ENCODE measurements at regions not wholly inside any gene's neighbourhood (a gene's known extent, or its start where the extent isn't known, plus 50 kb on each side); places are given as distances from the start of the nearest gene placed in this dataset.

DNA sequence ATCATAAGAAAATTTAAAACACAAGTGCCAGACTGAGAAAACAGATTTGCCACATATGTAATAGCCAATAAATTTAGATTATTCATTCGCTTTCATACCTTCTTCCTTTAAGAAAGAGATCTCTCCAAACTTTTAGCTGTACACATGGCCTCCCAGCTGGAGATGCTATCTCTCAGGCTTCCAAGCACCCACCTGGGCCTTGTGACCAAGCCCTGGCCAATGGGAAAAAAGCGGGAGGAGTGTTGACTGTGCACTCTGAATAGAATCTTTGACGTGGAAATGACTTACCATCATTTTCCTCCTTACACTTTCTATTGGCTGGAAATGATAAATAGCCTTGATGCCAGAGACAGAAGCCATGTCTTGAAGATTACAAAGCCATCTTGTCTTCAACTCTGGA is 1106.6 kb downstream of the TBL1XR1 start:
- TF ChIP-seq, protein P1, sequence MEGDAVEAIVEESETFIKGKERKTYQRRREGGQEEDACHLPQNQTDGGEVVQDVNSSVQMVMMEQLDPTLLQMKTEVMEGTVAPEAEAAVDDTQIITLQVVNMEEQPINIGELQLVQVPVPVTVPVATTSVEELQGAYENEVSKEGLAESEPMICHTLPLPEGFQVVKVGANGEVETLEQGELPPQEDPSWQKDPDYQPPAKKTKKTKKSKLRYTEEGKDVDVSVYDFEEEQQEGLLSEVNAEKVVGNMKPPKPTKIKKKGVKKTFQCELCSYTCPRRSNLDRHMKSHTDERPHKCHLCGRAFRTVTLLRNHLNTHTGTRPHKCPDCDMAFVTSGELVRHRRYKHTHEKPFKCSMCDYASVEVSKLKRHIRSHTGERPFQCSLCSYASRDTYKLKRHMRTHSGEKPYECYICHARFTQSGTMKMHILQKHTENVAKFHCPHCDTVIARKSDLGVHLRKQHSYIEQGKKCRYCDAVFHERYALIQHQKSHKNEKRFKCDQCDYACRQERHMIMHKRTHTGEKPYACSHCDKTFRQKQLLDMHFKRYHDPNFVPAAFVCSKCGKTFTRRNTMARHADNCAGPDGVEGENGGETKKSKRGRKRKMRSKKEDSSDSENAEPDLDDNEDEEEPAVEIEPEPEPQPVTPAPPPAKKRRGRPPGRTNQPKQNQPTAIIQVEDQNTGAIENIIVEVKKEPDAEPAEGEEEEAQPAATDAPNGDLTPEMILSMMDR (conservative IDR thresholded peaks at IDR 0.05; ENCODE audit: low read depth, low read length) = no peak
- no peak for TF ChIP-seq EZH2 (IDR thresholded peaks at IDR 0.05; ENCODE audit: borderline replicate concordance, low read depth, low read length, poor library complexity, severe bottlenecking)
